ENCODE measurements at regions not wholly inside any gene's neighbourhood (a gene's known extent, or its start where the extent isn't known, plus 50 kb on each side); places are given as distances from the start of the nearest gene placed in this dataset.

GRCh38 chr2:163474319-163474744, 261.5 kb downstream of the FIGN start:
- DNase-seq (ENCODE audit: low read depth): no peak
- TF ChIP-seq, protein P1, sequence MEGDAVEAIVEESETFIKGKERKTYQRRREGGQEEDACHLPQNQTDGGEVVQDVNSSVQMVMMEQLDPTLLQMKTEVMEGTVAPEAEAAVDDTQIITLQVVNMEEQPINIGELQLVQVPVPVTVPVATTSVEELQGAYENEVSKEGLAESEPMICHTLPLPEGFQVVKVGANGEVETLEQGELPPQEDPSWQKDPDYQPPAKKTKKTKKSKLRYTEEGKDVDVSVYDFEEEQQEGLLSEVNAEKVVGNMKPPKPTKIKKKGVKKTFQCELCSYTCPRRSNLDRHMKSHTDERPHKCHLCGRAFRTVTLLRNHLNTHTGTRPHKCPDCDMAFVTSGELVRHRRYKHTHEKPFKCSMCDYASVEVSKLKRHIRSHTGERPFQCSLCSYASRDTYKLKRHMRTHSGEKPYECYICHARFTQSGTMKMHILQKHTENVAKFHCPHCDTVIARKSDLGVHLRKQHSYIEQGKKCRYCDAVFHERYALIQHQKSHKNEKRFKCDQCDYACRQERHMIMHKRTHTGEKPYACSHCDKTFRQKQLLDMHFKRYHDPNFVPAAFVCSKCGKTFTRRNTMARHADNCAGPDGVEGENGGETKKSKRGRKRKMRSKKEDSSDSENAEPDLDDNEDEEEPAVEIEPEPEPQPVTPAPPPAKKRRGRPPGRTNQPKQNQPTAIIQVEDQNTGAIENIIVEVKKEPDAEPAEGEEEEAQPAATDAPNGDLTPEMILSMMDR (conservative IDR thresholded peaks at IDR 0.05; ENCODE audit: low read depth, low read length): no peak

DNA sequence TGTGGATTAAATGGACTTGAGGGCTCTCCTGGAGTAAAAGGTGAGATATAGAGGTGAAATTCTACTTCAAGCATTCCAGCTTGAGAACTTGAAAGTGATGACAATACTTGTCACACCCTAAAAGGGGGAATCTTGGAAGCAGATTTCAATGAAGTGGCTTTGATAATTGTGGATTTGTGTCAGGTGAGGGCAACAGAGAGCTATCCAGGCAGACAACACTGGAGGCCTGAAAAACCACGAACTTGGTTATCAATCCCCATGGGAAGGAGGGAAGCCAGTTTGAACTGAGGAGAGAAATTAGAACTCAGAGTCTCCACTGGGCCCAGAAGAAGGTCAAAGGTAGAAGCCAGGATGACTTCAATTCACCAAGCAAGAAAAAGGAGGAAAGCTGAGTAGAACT, 263.9 kb downstream of the FIGN start:
- TF ChIP-seq, protein P1 (conservative IDR thresholded peaks at IDR 0.05; ENCODE audit: low read depth, low read length): peak; percentile 68
- no peak overlapping the region for H3K4me3 ChIP-seq (ENCODE audit: low read depth, low read length)
- no peak for DNase-seq (ENCODE audit: low read depth)

More at GRCh38 chr2:163474319-163474744, 261.5 kb downstream of the FIGN start:
- H3K4me3 ChIP-seq (ENCODE audit: low read depth, low read length): no peak overlapping the region

DNA sequence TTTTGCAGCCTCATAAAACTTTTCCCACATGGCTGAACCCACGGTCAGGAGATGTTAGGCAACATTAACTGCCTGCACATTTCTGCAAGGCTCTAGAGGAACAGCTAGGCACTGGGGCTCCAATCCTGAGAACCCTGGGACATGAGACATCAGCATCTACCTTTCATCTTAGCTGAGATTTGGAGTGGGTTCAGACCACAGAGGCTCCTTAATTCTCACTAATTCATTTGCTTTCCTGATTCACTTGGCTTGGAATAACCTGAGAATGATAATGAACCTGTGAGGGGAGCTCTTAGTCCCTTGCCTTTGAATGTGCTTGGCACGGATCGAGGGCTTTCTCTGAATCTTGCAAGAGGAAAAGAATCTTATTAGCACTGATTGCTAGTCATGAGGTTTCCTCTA, 266.2 kb downstream of the FIGN start:
- DNase-seq (ENCODE audit: low read depth): peak; percentile 29
- TF ChIP-seq, protein P1 (conservative IDR thresholded peaks at IDR 0.05; ENCODE audit: low read depth, low read length): peak; percentile 12
- no peak overlapping the region for H3K4me3 ChIP-seq (ENCODE audit: low read depth, low read length)

- no peak for DNase-seq (ENCODE audit: low read depth)
- no peak overlapping the region for H3K4me3 ChIP-seq (ENCODE audit: low read depth, low read length)
- TF ChIP-seq, protein P1 (conservative IDR thresholded peaks at IDR 0.05; ENCODE audit: low read depth, low read length): no peak
Observed at GRCh38 chr2:163467251-163467630, 268.6 kb downstream of the FIGN start.

- no peak for DNase-seq (ENCODE audit: low read depth)
- TF ChIP-seq, protein P1 (conservative IDR thresholded peaks at IDR 0.05; ENCODE audit: low read depth, low read length): no peak
- no peak overlapping the region for H3K4me3 ChIP-seq (ENCODE audit: low read depth, low read length)
Observed at GRCh38 chr2:163466331-163467250, 269.2 kb downstream of the FIGN start.

DNA sequence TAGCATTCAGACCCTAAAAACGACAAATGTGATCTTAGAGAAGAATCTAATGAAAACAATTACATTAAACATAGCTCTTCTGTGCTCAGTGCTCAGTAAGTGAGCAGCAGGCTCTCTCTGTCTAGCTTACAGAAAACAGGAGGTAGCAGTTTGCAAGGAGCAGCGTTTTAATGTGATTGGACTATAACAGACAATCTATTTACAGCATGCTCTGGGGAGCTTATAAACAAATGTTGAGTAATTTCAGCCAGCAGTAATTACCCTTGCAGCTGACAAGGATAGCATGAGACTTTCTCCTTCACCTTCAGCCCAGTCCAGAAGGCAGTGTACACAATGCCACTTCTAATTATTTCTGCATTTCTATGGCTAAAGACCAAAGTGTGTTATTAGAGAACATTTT, 270.4 kb downstream of the FIGN start:
- H3K4me3 ChIP-seq (ENCODE audit: low read depth, low read length): no peak overlapping the region
- no peak for DNase-seq (ENCODE audit: low read depth)
- TF ChIP-seq, protein P1 (conservative IDR thresholded peaks at IDR 0.05; ENCODE audit: low read depth, low read length): no peak

DNA sequence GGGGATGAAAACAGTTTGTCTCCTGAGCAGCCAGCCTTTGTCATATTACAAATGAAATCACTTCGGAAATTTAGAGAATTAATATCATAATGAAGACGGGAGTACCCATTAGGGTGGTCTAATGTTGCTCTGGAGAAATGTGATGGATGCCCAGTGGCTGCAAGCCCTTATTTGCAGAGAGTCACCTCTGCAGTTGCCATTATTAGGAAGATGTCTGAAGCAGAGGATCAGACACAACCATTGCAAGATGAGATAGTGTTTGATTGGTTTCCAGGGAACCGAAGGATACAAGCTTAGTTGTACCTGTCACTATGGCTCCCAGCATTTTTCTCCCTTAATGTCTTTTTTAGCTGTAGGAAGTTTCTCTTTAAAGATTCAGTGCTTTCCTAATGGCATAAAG, 272.4 kb downstream of the FIGN start:
- TF ChIP-seq, protein P1 (conservative IDR thresholded peaks at IDR 0.05; ENCODE audit: low read depth, low read length): no peak
- no peak for DNase-seq (ENCODE audit: low read depth)
- no peak overlapping the region for H3K4me3 ChIP-seq (ENCODE audit: low read depth, low read length)

Data from epithelial cell of proximal tubule (primary cell).